OCI-LY1 (cell line): ENCODE measurements at regions not wholly inside any gene's neighbourhood (a gene's known extent, or its start where the extent isn't known, plus 50 kb on each side); places are given as distances from the start of the nearest gene placed in this dataset.

ENCODE experiments used
- H2AFZ ChIP-seq: fragments of 200-600 bp; sonication (generic), shearing (Covaris generic); 2 replicates; pipeline ENCODE4 v1.6.0; 2014; ENCODE audit warnings: antibody characterized with exemption, mild to moderate bottlenecking, low read length
- H3F3A ChIP-seq: fragments of 200-600 bp; sonication (generic), shearing (Covaris generic); 2 replicates; pipeline ENCODE4 v1.6.0; 2014; ENCODE audit warnings: mild to moderate bottlenecking, antibody characterized with exemption, low read length, moderate library complexity; ENCODE audit not compliant: insufficient read depth
- H3K27ac ChIP-seq: fragments of 200-600 bp; sonication (generic); 2 replicates; pipeline ENCODE4 v1.5.1; 2014; ENCODE audit warnings: low read length, mixed run types, mild to moderate bottlenecking, low read depth; ENCODE audit not compliant: poor library complexity, severe bottlenecking
- H3K27me3 ChIP-seq: fragments of 200-600 bp; sonication (generic); 2 replicates; pipeline ENCODE4 v1.6.0; 2014; ENCODE audit warnings: antibody characterized with exemption, mild to moderate bottlenecking, low read length, moderate library complexity; ENCODE audit not compliant: insufficient read depth
- H3K36me3 ChIP-seq: fragments of 200-600 bp; sonication (generic); 2 replicates; pipeline ENCODE4 v1.6.1; 2014; ENCODE audit warnings: mild to moderate bottlenecking, antibody characterized with exemption, low read length, moderate library complexity, mixed read lengths; ENCODE audit not compliant: insufficient read depth
- H3K4me1 ChIP-seq: fragments of 200-600 bp; sonication (generic); 2 replicates; pipeline ENCODE4 v1.5.1; 2014; ENCODE audit warnings: mild to moderate bottlenecking, low read length, moderate library complexity; ENCODE audit not compliant: insufficient read depth, severe bottlenecking
- H3K4me2 ChIP-seq: fragments of 200-600 bp; sonication (generic), shearing (Covaris generic); 2 replicates; pipeline ENCODE4 v1.6.1; 2014; ENCODE audit warnings: low read length
- H3K4me3 ChIP-seq: fragments of 200-600 bp; sonication (generic); 2 replicates; pipeline ENCODE4 v1.5.1; 2014; ENCODE audit warnings: low read length, low read depth, mild to moderate bottlenecking, mixed read lengths; ENCODE audit not compliant: poor library complexity, severe bottlenecking
- H3K79me2 ChIP-seq: fragments of 200-600 bp; shearing (Covaris generic); 2 replicates; pipeline ENCODE4 v1.6.1; 2016; ENCODE audit warnings: mixed run types, low read length, mixed read lengths; ENCODE audit not compliant: insufficient read depth
- H3K9ac ChIP-seq: fragments of 200-600 bp; sonication (generic), shearing (Covaris generic); 2 replicates; pipeline ENCODE4 v1.6.1; 2014; ENCODE audit warnings: mild to moderate bottlenecking, low read length, mixed read lengths
- H3K9me2 ChIP-seq: fragments of 200-600 bp; sonication (generic), shearing (Covaris generic); 2 replicates; pipeline ENCODE4 v1.6.1; 2014; ENCODE audit warnings: low read depth, mild to moderate bottlenecking, low read length, mixed read lengths
- H3K9me3 ChIP-seq: fragments of 200-600 bp; shearing (Covaris generic); 2 replicates; pipeline ENCODE4 v1.6.1; 2014; ENCODE audit warnings: low read length, mixed read lengths
- H4K20me1 ChIP-seq: fragments of 200-600 bp; sonication (generic), shearing (Covaris generic); 2 replicates; pipeline ENCODE4 v1.6.0; 2016; ENCODE audit warnings: mild to moderate bottlenecking, low read length; ENCODE audit not compliant: insufficient read depth
- EZH2 ChIP-seq: fragments of 200-600 bp; sonication (generic), shearing (Covaris generic); IDR thresholded peaks from 2 replicates; pipeline ENCODE4 v1.8.0; 2017; ENCODE audit warnings: borderline replicate concordance, mixed run types, mild to moderate bottlenecking, antibody characterized with exemption, low read length, moderate library complexity, mixed read lengths
- TF ChIP-seq, protein P1 (sequence below): fragments of 200-600 bp; sonication (generic), shearing (Covaris generic); IDR thresholded peaks from 2 replicates; pipeline ENCODE4 v1.5.1; 2017; ENCODE audit warnings: mild to moderate bottlenecking, antibody characterized with exemption, low read length, moderate library complexity, mixed read lengths

DNA sequence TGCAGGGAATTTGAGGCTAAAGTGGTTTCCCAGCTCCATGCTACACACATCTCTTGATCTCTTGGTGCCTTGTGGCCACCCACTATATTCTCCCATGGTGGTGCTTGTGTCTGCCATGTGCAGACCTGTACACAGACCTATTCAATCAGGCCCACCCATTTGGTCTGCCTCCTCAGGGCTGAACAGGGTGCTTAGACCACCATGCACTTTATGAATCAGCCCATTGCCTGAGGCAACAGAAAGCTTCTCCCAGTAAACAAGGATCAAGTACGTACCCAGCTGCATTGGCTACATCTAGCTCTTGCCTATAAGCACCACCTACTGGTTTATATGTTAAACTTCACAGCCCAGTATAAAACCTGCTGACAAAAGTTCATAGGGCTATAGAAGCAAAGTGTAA is 664.3 kb upstream of the EDIL3 start:
- Histone ChIP-seq H3K27ac (no peak overlapping the region), H3K9ac (no peak overlapping the region)

DNA sequence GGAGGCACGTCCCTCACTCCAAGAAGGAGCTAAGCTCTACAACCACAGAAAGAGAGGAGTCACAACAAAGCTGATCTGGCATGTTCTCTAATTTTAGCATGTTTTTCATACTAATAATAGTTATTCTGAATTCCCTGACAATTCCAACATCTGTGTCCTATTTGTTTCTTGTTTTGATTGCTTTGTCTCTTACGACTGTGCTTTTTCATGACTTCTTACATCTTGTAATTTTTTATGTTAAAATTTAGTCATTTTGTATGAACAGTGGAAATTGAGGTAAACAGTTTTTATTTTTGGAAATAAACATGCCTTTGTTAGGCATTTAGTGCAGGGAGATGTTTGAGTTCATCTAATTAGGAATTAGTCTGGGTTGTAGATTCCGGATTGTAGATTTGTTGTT is 668.1 kb upstream of the EDIL3 start:
- Histone ChIP-seq H3K36me3 (no peaks in the 10 kb centered on the region), H3K4me1 (no peaks in the 10 kb centered on the region), H3K79me2 (no peaks in the 10 kb centered on the region), H3K4me3 (no peak overlapping the region), H3K27me3 (no peaks in the 10 kb centered on the region), H3F3A (no peaks in the 10 kb centered on the region), H3K9me3 (no peaks in the 10 kb centered on the region), H3K4me2 (no peak overlapping the region), H3K9ac (no peak overlapping the region), H4K20me1 (no peaks in the 10 kb centered on the region), H2AFZ (no peak overlapping the region), H3K27ac (no peak overlapping the region), H3K9me2 (no peaks in the 10 kb centered on the region)
- TF ChIP-seq, protein P1, sequence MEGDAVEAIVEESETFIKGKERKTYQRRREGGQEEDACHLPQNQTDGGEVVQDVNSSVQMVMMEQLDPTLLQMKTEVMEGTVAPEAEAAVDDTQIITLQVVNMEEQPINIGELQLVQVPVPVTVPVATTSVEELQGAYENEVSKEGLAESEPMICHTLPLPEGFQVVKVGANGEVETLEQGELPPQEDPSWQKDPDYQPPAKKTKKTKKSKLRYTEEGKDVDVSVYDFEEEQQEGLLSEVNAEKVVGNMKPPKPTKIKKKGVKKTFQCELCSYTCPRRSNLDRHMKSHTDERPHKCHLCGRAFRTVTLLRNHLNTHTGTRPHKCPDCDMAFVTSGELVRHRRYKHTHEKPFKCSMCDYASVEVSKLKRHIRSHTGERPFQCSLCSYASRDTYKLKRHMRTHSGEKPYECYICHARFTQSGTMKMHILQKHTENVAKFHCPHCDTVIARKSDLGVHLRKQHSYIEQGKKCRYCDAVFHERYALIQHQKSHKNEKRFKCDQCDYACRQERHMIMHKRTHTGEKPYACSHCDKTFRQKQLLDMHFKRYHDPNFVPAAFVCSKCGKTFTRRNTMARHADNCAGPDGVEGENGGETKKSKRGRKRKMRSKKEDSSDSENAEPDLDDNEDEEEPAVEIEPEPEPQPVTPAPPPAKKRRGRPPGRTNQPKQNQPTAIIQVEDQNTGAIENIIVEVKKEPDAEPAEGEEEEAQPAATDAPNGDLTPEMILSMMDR = no peak
- TF ChIP-seq EZH2 = no peak

More for the DNA sequence above, 664.3 kb upstream of the EDIL3 start:
- Histone ChIP-seq H3K36me3 (no peaks in the 10 kb centered on the region), H3F3A (no peaks in the 10 kb centered on the region), H3K9me3 (no peaks in the 10 kb centered on the region), H3K4me1 (no peaks in the 10 kb centered on the region), H2AFZ (no peak overlapping the region), H3K9me2 (no peaks in the 10 kb centered on the region), H3K4me3 (no peak overlapping the region), H3K79me2 (no peaks in the 10 kb centered on the region), H3K4me2 (no peak overlapping the region), H3K27me3 (no peaks in the 10 kb centered on the region), H4K20me1 (no peaks in the 10 kb centered on the region)
- TF ChIP-seq EZH2 = no peak
- TF ChIP-seq, protein P1 = peak; percentile 38; the same call in 1 of the 2 replicates

DNA sequence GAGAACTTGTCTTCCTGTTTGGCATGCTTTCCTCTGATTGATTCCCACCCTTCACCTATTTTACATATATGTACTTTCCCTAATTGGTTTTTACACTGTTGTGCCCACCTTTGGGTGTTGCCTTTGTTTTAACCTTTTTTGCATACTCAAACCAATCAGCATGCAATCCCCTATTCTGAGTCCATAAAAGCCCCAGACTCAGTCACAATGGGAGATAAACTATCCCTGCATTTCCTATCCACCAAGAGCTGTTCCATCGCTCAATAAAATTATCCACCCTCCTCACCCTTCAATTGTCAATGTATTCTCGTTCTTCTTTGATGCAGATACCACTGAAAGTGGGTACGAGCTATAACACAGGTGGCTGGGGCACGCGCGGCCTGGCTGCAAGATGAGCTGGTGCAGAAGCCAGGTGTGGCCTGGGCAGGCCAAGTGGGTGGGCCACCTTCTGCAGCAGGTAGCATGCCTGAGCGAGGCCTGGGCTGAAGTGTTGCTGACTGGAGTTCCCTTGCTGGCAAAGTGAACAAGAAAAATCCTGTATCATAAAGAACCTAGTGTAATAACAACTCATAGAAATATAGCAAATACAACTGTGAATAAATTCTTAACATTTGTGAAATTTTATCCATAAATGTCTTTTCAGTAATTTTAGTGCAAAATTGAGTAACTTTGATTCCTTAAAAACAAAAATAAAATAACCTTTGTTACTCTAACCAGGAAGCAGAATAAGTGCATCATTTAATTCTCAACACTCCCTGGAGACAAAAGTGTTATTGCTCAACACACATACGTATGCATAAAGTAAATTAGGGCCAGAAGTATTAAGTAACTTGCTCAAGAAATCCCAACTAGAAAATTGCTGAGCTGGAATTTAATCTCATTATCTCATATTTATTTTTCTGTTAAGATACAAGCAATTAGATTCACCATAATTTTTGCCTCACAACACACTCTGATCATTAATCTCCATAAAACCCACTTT is 685.3 kb upstream of the EDIL3 start:
- Histone ChIP-seq H3F3A (no peaks in the 10 kb centered on the region), H3K9me2 (no peaks in the 10 kb centered on the region; the same call in 1 of the 2 replicates), H3K4me3 (no peak overlapping the region), H3K9ac (no peak overlapping the region), H3K27ac (no peak overlapping the region), H3K36me3 (no peaks in the 10 kb centered on the region), H3K9me3 (no peaks in the 10 kb centered on the region), H3K4me2 (no peak overlapping the region), H3K27me3 (no peaks in the 10 kb centered on the region), H2AFZ (no peak overlapping the region), H3K4me1 (no peaks in the 10 kb centered on the region), H3K79me2 (no peaks in the 10 kb centered on the region), H4K20me1 (no peaks in the 10 kb centered on the region)
- TF ChIP-seq, protein P1 = no peak
- no peak for TF ChIP-seq EZH2
